ENCODE measurements at regions not wholly inside any gene's neighbourhood (a gene's known extent, or its start where the extent isn't known, plus 50 kb on each side); places are given as distances from the start of the nearest gene placed in this dataset.

- POLR2A ChIA-PET, result no interaction called here
- CTCF ChIA-PET, result no interaction called here
- no peaks in the 10 kb centered on the region for H4K20me1 ChIP-seq (replicated peaks; ENCODE audit: control insufficient read depth, extremely low read depth, insufficient read depth, low read length)
- no peaks in the 10 kb centered on the region for H3K27me3 ChIP-seq (ENCODE audit: control insufficient read depth in 2 of 2, insufficient read depth in 2 of 2, low read length in 2 of 2)
- BruUV-seq (replicated peaks), result no TSS peak
- no peak overlapping the region for H2AFZ ChIP-seq (ENCODE audit: low read depth, low read length)
- dilution Hi-C loops (cut with MboI; ENCODE audit: extremely low pct_ligation_motif_present, low sequenced_read_pairs) (no loop called here), intact Hi-C loops (cut with micrococcal nuclease) (no loop called here)
- no peaks in the 10 kb centered on the region for H3K9me1 ChIP-seq (replicated peaks; ENCODE audit: control insufficient read depth, extremely low read depth, insufficient read depth, low read length)
- FAIRE-seq, result no peak
- no peaks in the 10 kb centered on the region for H3K9me3 ChIP-seq (replicated peaks; ENCODE audit: control insufficient read depth, insufficient read depth, low read length)
- no peaks in the 10 kb centered on the region for H3K4me1 ChIP-seq (ENCODE audit: control insufficient read depth, extremely low read depth, insufficient read depth, low read length)
- no peak for DNase-seq (ENCODE audit: low read depth, low spot score)
- no peak overlapping the region for H3K9ac ChIP-seq (replicated peaks; ENCODE audit: extremely low read depth, insufficient read depth, low read length)
- H3K27ac ChIP-seq (ENCODE audit: insufficient read depth, low read depth, low read length), result no peak overlapping the region
- H3K79me2 ChIP-seq (ENCODE audit: control insufficient read depth, insufficient read depth, low read length), result no peaks in the 10 kb centered on the region
- H3K4me3 ChIP-seq (replicated peaks in 1 of 3; ENCODE audit: insufficient read depth in 1 of 3, low read depth in 1 of 3, low read length in 3 of 3), result no peak overlapping the region
- H3K4me2 ChIP-seq (ENCODE audit: insufficient read depth, low read length), result no peak overlapping the region
- H3K36me3 ChIP-seq (ENCODE audit: control insufficient read depth in 2 of 2, extremely low read depth in 1 of 2, insufficient read depth in 2 of 2, low read length in 2 of 2), result no peaks in the 10 kb centered on the region
- TF ChIP-seq FOS (IDR thresholded peaks at IDR 0.05; ENCODE audit: borderline replicate concordance, insufficient read depth, low read length) (no peak), MAX (IDR thresholded peaks at IDR 0.05; ENCODE audit: insufficient read depth, insufficient read length) (no peak), MYC (IDR thresholded peaks at IDR 0.05; ENCODE audit: low read depth, low read length) (no peak), JUN (IDR thresholded peaks at IDR 0.05; ENCODE audit: borderline replicate concordance, insufficient read depth, insufficient read length, low read depth) (no peak), EZH2 (IDR thresholded peaks at IDR 0.05; ENCODE audit: borderline replicate concordance, low read depth, low read length, severe bottlenecking) (no peak), GATA2 (IDR thresholded peaks at IDR 0.05; ENCODE audit: insufficient read depth, insufficient read length, low read depth, low read length) (no peak), POLR2AphosphoS5 (IDR thresholded peaks at IDR 0.05; ENCODE audit: insufficient read depth, low read depth, low read length) (no peak), POLR2A (IDR thresholded peaks at IDR 0.05; ENCODE audit: low read depth, low read length) (no peak), CTCF (IDR thresholded peaks at IDR 0.05; ENCODE audit: extremely low read depth in 1 of 2, insufficient read depth in 1 of 2, low read depth in 1 of 2, low read length in 2 of 2) (no peak)
Measured at GRCh38 chrX:134115270-134115669, 121.7 kb upstream of the CCDC160 start.
